Adrenal gland (tissue), 9 donors: ENCODE measurements at regions not wholly inside any gene's neighbourhood (a gene's known extent, or its start where the extent isn't known, plus 50 kb on each side); places are given as distances from the start of the nearest gene placed in this dataset.

Experiments
- DNase-seq, 7 donors: peaks; one replicate each; pipeline ENCODE4 v3.0.0-alpha.2; 2019 to 2020
- H3K27ac ChIP-seq, 5 donors: fragments of 200-600 bp; sonication (generic) in 4 of 5; 1 replicate in 3 of 5; 2 replicates in 2 of 5; pipeline versions ENCODE4 v1.5.1 to v1.8.0; 2016 to 2020; ENCODE audit warnings: mild to moderate bottlenecking in 1 of 5
- H3K27me3 ChIP-seq: fragments of 200-600 bp; 2 replicates; pipeline ENCODE4 v1.8.0; 2021
- H3K36me3 ChIP-seq, 2 donors: fragments of 200-600 bp; replicated peaks in 1 of 2; 1 replicate in 1 of 2; 2 replicates in 1 of 2; pipeline versions ENCODE4 v1.5.1 to v1.8.0; 2018 to 2022
- H3K4me1 ChIP-seq, 2 donors: fragments of 200-600 bp; replicated peaks in 1 of 2; 1 replicate in 1 of 2; 2 replicates in 1 of 2; pipeline versions ENCODE4 v1.5.1 to v1.8.0; 2018 to 2021
- H3K4me3 ChIP-seq, 4 donors: fragments of 200-600 bp; sonication (generic) in 3 of 4; one replicate each; pipeline ENCODE4 v1.5.1; 2016 to 2018
- H3K9me3 ChIP-seq, 3 donors: fragments of 200-600 bp; sonication (generic) in 1 of 3; replicated peaks in 1 of 3; 1 replicate in 2 of 3; 2 replicates in 1 of 3; pipeline versions ENCODE4 v1.5.1 to v1.8.0; 2016 to 2021
- CTCF ChIP-seq, 6 experiments: fragments of 450-650 bp in 4 of 6; fragments of 200-600 bp in 2 of 6; sonication (generic) in 1 of 6; IDR thresholded peaks; 1 replicate in 5 of 6; 2 replicates in 1 of 6; pipeline versions ENCODE4 v1.5.1 to v1.8.0; 2016 to 2021; ENCODE audit warnings: antibody characterized with exemption in 6 of 6, mild to moderate bottlenecking in 2 of 6, moderate library complexity in 1 of 6
- POLR2A ChIP-seq, 2 donors: fragments of 450-650 bp; IDR thresholded peaks; one replicate each; pipeline ENCODE4 v1.6.1; 2017; ENCODE audit warnings: antibody characterized with exemption in 2 of 2, mild to moderate bottlenecking in 2 of 2, moderate library complexity in 1 of 2
- WGBS, 4 donors: extraction: QIAGEN DNeasy Blood & Tissue Kit in 2 of 4; methylation state at CpG; one replicate each; pipeline versions ENCODE4 v1.1.5 to v1.1.7; 2013 to 2017; 5-methylcytosine and 5-hydroxymethylcytosine counted together
- intact Hi-C, 2 donors: fragments of 100-400 bp; cut with DNase I; formaldehyde crosslinking; loops; one replicate each; pipeline versions ENCODE4 v1.14.1 to v1.15.0; 2022 to 2023
- donor health status: healthy with polysubstance abuse.
- donor health status: Bipolar disorder and iron deficiency.
- donor health status: DM: yes; HTN: yes; CAD: no.
- donor health status: DM: no; HTN: no; CAD: no.
- donor health status: DM: no; HTN: no; CAD: no.

GRCh38 chr3:111324645-111325044 is 217.4 kb upstream of the CD96 start:
- DNase-seq = no peak
- H3K36me3 ChIP-seq = no peaks in the 10 kb centered on the region
- intact Hi-C loops = no loop called here
- 88 to 96% (median 94%) methylated on average over 1 of the region's 1 CpG for WGBS, 4 donors
- no peaks in the 10 kb centered on the region for H3K9me3 ChIP-seq
- no peak overlapping the region for H3K4me3 ChIP-seq
- no peaks in the 10 kb centered on the region for H3K4me1 ChIP-seq
- H3K27ac ChIP-seq = no peak overlapping the region
- TF ChIP-seq POLR2A (IDR thresholded peaks at IDR 0.05) (no peak), CTCF (IDR thresholded peaks at IDR 0.05) (no peak)
- H3K27me3 ChIP-seq = no peaks in the 10 kb centered on the region

GRCh38 chr3:111325160-111325718 is 216.8 kb upstream of the CD96 start:
- Histone ChIP-seq H3K4me3 (no peak overlapping the region), H3K27me3 (no peaks in the 10 kb centered on the region), H3K4me1 (no peaks in the 10 kb centered on the region), H3K9me3 (no peaks in the 10 kb centered on the region), H3K36me3 (no peaks in the 10 kb centered on the region), H3K27ac (no peak overlapping the region)
- no peak for DNase-seq
- TF ChIP-seq CTCF (IDR thresholded peaks at IDR 0.05) = no peak
- TF ChIP-seq POLR2A (IDR thresholded peaks at IDR 0.05) = no peak
- WGBS, 4 donors = 79 to 88% (median 84%) methylated on average over 4 of the region's 4 CpGs
- intact Hi-C loops = no loop called here

GRCh38 chr3:111326144-111326995 is 215.6 kb upstream of the CD96 start:
- TF ChIP-seq POLR2A (IDR thresholded peaks at IDR 0.05) (no peak), CTCF (IDR thresholded peaks at IDR 0.05) (no peak)
- intact Hi-C loops = no loop called here

GRCh38 chr3:111331306-111331705 is 210.7 kb upstream of the CD96 start:
- Histone ChIP-seq H3K27me3 (no peaks in the 10 kb centered on the region), H3K4me3 (no peak overlapping the region), H3K4me1 (no peaks in the 10 kb centered on the region), H3K9me3 (no peaks in the 10 kb centered on the region), H3K27ac (no peak overlapping the region), H3K36me3 (no peaks in the 10 kb centered on the region)
- intact Hi-C loops = no loop called here
- no peak for DNase-seq
- WGBS, 4 donors = 91 to 97% (median 95%) methylated on average over 1 of the region's 1 CpG
- TF ChIP-seq CTCF (IDR thresholded peaks at IDR 0.05) (no peak), POLR2A (IDR thresholded peaks at IDR 0.05) (no peak)

More at GRCh38 chr3:111326144-111326995, 215.6 kb upstream of the CD96 start:
- H3K9me3 ChIP-seq = no peaks in the 10 kb centered on the region
- no peak overlapping the region for H3K4me3 ChIP-seq
- no peaks in the 10 kb centered on the region for H3K27me3 ChIP-seq
- no peaks in the 10 kb centered on the region for H3K4me1 ChIP-seq
- no peak for DNase-seq
- 89 to 94% (median 92%) methylated on average over 4 of the region's 4 CpGs for WGBS, 4 donors
- H3K36me3 ChIP-seq = no peaks in the 10 kb centered on the region
- H3K27ac ChIP-seq = no peak overlapping the region
